Mucosa of stomach (tissue), 1 donor: ENCODE measurements at regions not wholly inside any gene's neighbourhood (a gene's known extent, or its start where the extent isn't known, plus 50 kb on each side); places are given as distances from the start of the nearest gene placed in this dataset.

Experiments
- H3K27me3 ChIP-seq: one replicate; pipeline ENCODE4 v1.7.0; 2013; ENCODE audit warnings: mild to moderate bottlenecking, low read length; ENCODE audit not compliant: control insufficient read depth, insufficient read depth
- H3K36me3 ChIP-seq: one replicate; pipeline ENCODE4 v1.7.0; 2013; ENCODE audit warnings: low read length; ENCODE audit not compliant: control insufficient read depth, insufficient read depth
- H3K4me1 ChIP-seq: one replicate; pipeline ENCODE4 v1.7.0; 2013; ENCODE audit warnings: mild to moderate bottlenecking, low read length; ENCODE audit not compliant: control insufficient read depth, insufficient read depth
- H3K4me3 ChIP-seq: one replicate; pipeline ENCODE4 v1.7.0; 2013; ENCODE audit warnings: low read length
- H3K9ac ChIP-seq: one replicate; pipeline ENCODE4 v1.7.0; 2013; ENCODE audit warnings: mild to moderate bottlenecking, low read length, moderate library complexity
- H3K9me3 ChIP-seq: one replicate; pipeline ENCODE4 v1.7.0; 2013; ENCODE audit warnings: mild to moderate bottlenecking, low read length, moderate library complexity; ENCODE audit not compliant: control insufficient read depth
- donor health status: Pancreatic carcinoma.

GRCh38 chr1:88039240-88039639 is 644.8 kb upstream of the PKN2 start:
- H3K4me3 ChIP-seq: no peak overlapping the region
- no peaks in the 10 kb centered on the region for H3K4me1 ChIP-seq
- H3K9me3 ChIP-seq: no peaks in the 10 kb centered on the region
- H3K9ac ChIP-seq: no peak overlapping the region
- H3K36me3 ChIP-seq: no peaks in the 10 kb centered on the region
- no peaks in the 10 kb centered on the region for H3K27me3 ChIP-seq

GRCh38 chr1:88043834-88044233 is 640.2 kb upstream of the PKN2 start:
- Histone ChIP-seq H3K9ac (no peak overlapping the region), H3K9me3 (no peaks in the 10 kb centered on the region), H3K36me3 (no peaks in the 10 kb centered on the region), H3K4me1 (no peaks in the 10 kb centered on the region), H3K27me3 (no peaks in the 10 kb centered on the region), H3K4me3 (no peak overlapping the region)

- H3K4me1 ChIP-seq: no peaks in the 10 kb centered on the region
- H3K9ac ChIP-seq: no peak overlapping the region
- no peak overlapping the region for H3K4me3 ChIP-seq
- H3K27me3 ChIP-seq: no peaks in the 10 kb centered on the region
- H3K9me3 ChIP-seq: no peaks in the 10 kb centered on the region
- no peaks in the 10 kb centered on the region for H3K36me3 ChIP-seq
Measured at GRCh38 chr1:88052167-88052566, 631.9 kb upstream of the PKN2 start.

GRCh38 chr1:88053065-88053464 is 631.0 kb upstream of the PKN2 start:
- H3K27me3 ChIP-seq: no peaks in the 10 kb centered on the region
- H3K4me3 ChIP-seq: no peak overlapping the region
- H3K9ac ChIP-seq: no peak overlapping the region
- no peaks in the 10 kb centered on the region for H3K4me1 ChIP-seq
- H3K9me3 ChIP-seq: no peaks in the 10 kb centered on the region
- no peaks in the 10 kb centered on the region for H3K36me3 ChIP-seq

GRCh38 chr1:88056881-88057280 is 627.2 kb upstream of the PKN2 start:
- H3K4me3 ChIP-seq: no peak overlapping the region
- H3K9ac ChIP-seq: no peak overlapping the region
- no peaks in the 10 kb centered on the region for H3K9me3 ChIP-seq
- no peaks in the 10 kb centered on the region for H3K27me3 ChIP-seq
- H3K36me3 ChIP-seq: no peaks in the 10 kb centered on the region
- H3K4me1 ChIP-seq: no peaks in the 10 kb centered on the region

GRCh38 chr1:88058205-88058604 is 625.9 kb upstream of the PKN2 start:
- Histone ChIP-seq H3K4me3 (no peak overlapping the region), H3K9ac (no peak overlapping the region), H3K36me3 (no peaks in the 10 kb centered on the region), H3K4me1 (no peaks in the 10 kb centered on the region), H3K27me3 (no peaks in the 10 kb centered on the region), H3K9me3 (no peaks in the 10 kb centered on the region)

GRCh38 chr1:88060112-88060673 is 623.9 kb upstream of the PKN2 start:
- Histone ChIP-seq H3K36me3 (no peaks in the 10 kb centered on the region), H3K27me3 (no peaks in the 10 kb centered on the region), H3K9me3 (no peaks in the 10 kb centered on the region), H3K9ac (no peak overlapping the region), H3K4me1 (no peaks in the 10 kb centered on the region), H3K4me3 (no peak overlapping the region)

- Histone ChIP-seq H3K27me3 (no peaks in the 10 kb centered on the region), H3K4me1 (no peaks in the 10 kb centered on the region)
Measured at GRCh38 chr1:88060750-88061491, 623.2 kb upstream of the PKN2 start.

GRCh38 chr1:88061492-88062177 is 622.4 kb upstream of the PKN2 start:
- Histone ChIP-seq H3K9ac (no peak overlapping the region), H3K4me1 (no peaks in the 10 kb centered on the region)

More at GRCh38 chr1:88060750-88061491, 623.2 kb upstream of the PKN2 start:
- Histone ChIP-seq H3K4me3 (no peak overlapping the region), H3K36me3 (no peaks in the 10 kb centered on the region), H3K9ac (no peak overlapping the region), H3K9me3 (no peaks in the 10 kb centered on the region)

GRCh38 chr1:88062650-88063153 is 621.4 kb upstream of the PKN2 start:
- no peak overlapping the region for H3K9ac ChIP-seq
- no peaks in the 10 kb centered on the region for H3K27me3 ChIP-seq
- no peaks in the 10 kb centered on the region for H3K4me1 ChIP-seq
- no peaks in the 10 kb centered on the region for H3K9me3 ChIP-seq
- H3K36me3 ChIP-seq: no peaks in the 10 kb centered on the region
- H3K4me3 ChIP-seq: no peak overlapping the region

More at GRCh38 chr1:88061492-88062177, 622.4 kb upstream of the PKN2 start:
- H3K4me3 ChIP-seq: no peak overlapping the region
- no peaks in the 10 kb centered on the region for H3K9me3 ChIP-seq
- no peaks in the 10 kb centered on the region for H3K27me3 ChIP-seq
- H3K36me3 ChIP-seq: no peaks in the 10 kb centered on the region

GRCh38 chr1:88063605-88064004 is 620.5 kb upstream of the PKN2 start:
- no peaks in the 10 kb centered on the region for H3K27me3 ChIP-seq
- H3K9ac ChIP-seq: no peak overlapping the region
- H3K4me1 ChIP-seq: no peaks in the 10 kb centered on the region
- H3K9me3 ChIP-seq: no peaks in the 10 kb centered on the region
- no peaks in the 10 kb centered on the region for H3K36me3 ChIP-seq
- H3K4me3 ChIP-seq: no peak overlapping the region

- Histone ChIP-seq H3K4me3 (no peak overlapping the region), H3K9ac (no peak overlapping the region), H3K4me1 (no peaks in the 10 kb centered on the region), H3K9me3 (no peaks in the 10 kb centered on the region), H3K27me3 (no peaks in the 10 kb centered on the region), H3K36me3 (no peaks in the 10 kb centered on the region)
Measured at GRCh38 chr1:88068407-88068960, 615.6 kb upstream of the PKN2 start.
